ENCODE measurements at regions not wholly inside any gene's neighbourhood (a gene's known extent, or its start where the extent isn't known, plus 50 kb on each side); places are given as distances from the start of the nearest gene placed in this dataset.
A peak's percentile ranks its signal among the peaks of the same experiment; 100 is the strongest.

GRCh38 chr17:74089869-74090464 is 113.5 kb upstream of the RPL38 start:
- peak; percentile 34 for DNase-seq (ENCODE audit: low read depth)
- peak; percentile 64 for TF ChIP-seq CTCF (IDR thresholded peaks at IDR 0.05; ENCODE audit: insufficient read depth, low read depth, low read length)
- no peak overlapping the region for H3K4me3 ChIP-seq (ENCODE audit: low read depth, low read length)

GRCh38 chr17:74094651-74095050 is 108.8 kb upstream of the RPL38 start:
- no peak for TF ChIP-seq CTCF (IDR thresholded peaks at IDR 0.05; ENCODE audit: insufficient read depth, low read depth, low read length)
- no peak overlapping the region for H3K4me3 ChIP-seq (ENCODE audit: low read depth, low read length)
- DNase-seq (ENCODE audit: low read depth) = no peak

- TF ChIP-seq CTCF (IDR thresholded peaks at IDR 0.05; ENCODE audit: insufficient read depth, low read depth, low read length) = no peak
- no peak overlapping the region for H3K4me3 ChIP-seq (ENCODE audit: low read depth, low read length)
- DNase-seq (ENCODE audit: low read depth) = no peak
These were observed 107.0 kb upstream of the RPL38 start for GRCh38 chr17:74096456-74096855.

GRCh38 chr17:74097450-74098135 is 105.9 kb upstream of the RPL38 start:
- no peak for DNase-seq (ENCODE audit: low read depth)
- no peak overlapping the region for H3K4me3 ChIP-seq (ENCODE audit: low read depth, low read length)
- TF ChIP-seq CTCF (IDR thresholded peaks at IDR 0.05; ENCODE audit: insufficient read depth, low read depth, low read length) = no peak

- TF ChIP-seq CTCF (IDR thresholded peaks at IDR 0.05; ENCODE audit: insufficient read depth, low read depth, low read length) = no peak
- no peak for DNase-seq (ENCODE audit: low read depth)
- no peak overlapping the region for H3K4me3 ChIP-seq (ENCODE audit: low read depth, low read length)
These were observed 105.1 kb upstream of the RPL38 start for GRCh38 chr17:74098136-74099024.

GRCh38 chr17:74099442-74100340 is 103.8 kb upstream of the RPL38 start:
- no peak overlapping the region for H3K4me3 ChIP-seq (ENCODE audit: low read depth, low read length)
- no peak for DNase-seq (ENCODE audit: low read depth)
- TF ChIP-seq CTCF (IDR thresholded peaks at IDR 0.05; ENCODE audit: insufficient read depth, low read depth, low read length) = no peak
